H7 (cell line): ENCODE measurements at regions not wholly inside any gene's neighbourhood (a gene's known extent, or its start where the extent isn't known, plus 50 kb on each side); places are given as distances from the start of the nearest gene placed in this dataset.
A peak's percentile ranks its signal among the peaks of the same experiment; 100 is the strongest.
"Not testable (repeated sequence)": the region's sequence is repeated elsewhere in the genome, so short reads cannot be mapped to it uniquely, and the experiment has no call there.

Experiments used
- DNase-seq: peaks from one replicate; pipeline ENCODE4 v3.0.0; 2012
- H3K27me3 ChIP-seq: 2 replicates; pipeline ENCODE4 v1.6.0; 2011; ENCODE audit warnings: mild to moderate bottlenecking, low read length; ENCODE audit not compliant: control insufficient read depth, insufficient read depth
- H3K36me3 ChIP-seq: replicated peaks from 2 replicates; pipeline ENCODE4 v1.5.1; 2011; ENCODE audit warnings: low read length; ENCODE audit not compliant: control insufficient read depth, insufficient read depth
- H3K4me3 ChIP-seq: 2 replicates; pipeline ENCODE4 v1.5.1; 2011; ENCODE audit warnings: low read depth, mild to moderate bottlenecking, control low read depth, low read length, moderate library complexity; ENCODE audit not compliant: insufficient read depth

GRCh38 chr18:57891707-57892391 is 88.7 kb upstream of the ATP8B1 start:
- Histone ChIP-seq H3K27me3 (no peaks in the 10 kb centered on the region), H3K36me3 (no peaks in the 10 kb centered on the region), H3K4me3 (no peak overlapping the region)
- DNase-seq, result no peak

GRCh38 chr18:57890266-57890665 is 87.2 kb upstream of the ATP8B1 start:
- no peaks in the 10 kb centered on the region for H3K36me3 ChIP-seq
- H3K4me3 ChIP-seq, result no peak overlapping the region
- DNase-seq, result no peak
- no peaks in the 10 kb centered on the region for H3K27me3 ChIP-seq

- no peaks in the 10 kb centered on the region for H3K27me3 ChIP-seq
- H3K36me3 ChIP-seq, result no peaks in the 10 kb centered on the region
- H3K4me3 ChIP-seq, result no peak overlapping the region
- DNase-seq, result no peak
These were observed 86.7 kb upstream of the ATP8B1 start for GRCh38 chr18:57889841-57890240.

- Histone ChIP-seq H3K27me3 (no peaks in the 10 kb centered on the region), H3K36me3 (no peaks in the 10 kb centered on the region), H3K4me3 (no peak overlapping the region)
- no peak for DNase-seq
These were observed 84.6 kb upstream of the ATP8B1 start for GRCh38 chr18:57887543-57888383.

GRCh38 chr18:57885931-57886330 is 82.8 kb upstream of the ATP8B1 start:
- Histone ChIP-seq H3K27me3 (no peaks in the 10 kb centered on the region), H3K4me3 (no peak overlapping the region), H3K36me3 (no peaks in the 10 kb centered on the region)
- no peak for DNase-seq

GRCh38 chr18:57882465-57882864 is 79.3 kb upstream of the ATP8B1 start:
- Histone ChIP-seq H3K27me3 (no peaks in the 10 kb centered on the region), H3K4me3 (no peak overlapping the region), H3K36me3 (no peaks in the 10 kb centered on the region)
- DNase-seq, result no peak

GRCh38 chr18:57881818-57882413 is 78.8 kb upstream of the ATP8B1 start:
- Histone ChIP-seq H3K27me3 (no peaks in the 10 kb centered on the region), H3K36me3 (no peaks in the 10 kb centered on the region), H3K4me3 (no peak overlapping the region)
- peak; percentile 39 for DNase-seq

- not testable (repeated sequence) for H3K4me3 ChIP-seq, H3K27me3 ChIP-seq, DNase-seq, H3K36me3 ChIP-seq
These were observed 76.8 kb upstream of the ATP8B1 start for GRCh38 chr18:57879924-57880323.

GRCh38 chr18:57869221-57869620 is 66.1 kb upstream of the ATP8B1 start:
- H3K36me3 ChIP-seq, result no peaks in the 10 kb centered on the region

GRCh38 chr18:57866355-57866754 is 63.2 kb upstream of the ATP8B1 start:
- no peaks in the 10 kb centered on the region for H3K27me3 ChIP-seq
- H3K4me3 ChIP-seq, result no peak overlapping the region
- no peaks in the 10 kb centered on the region for H3K36me3 ChIP-seq
- no peak for DNase-seq

More at GRCh38 chr18:57869221-57869620, 66.1 kb upstream of the ATP8B1 start:
- no peak for DNase-seq
- Histone ChIP-seq H3K4me3 (no peak overlapping the region), H3K27me3 (no peaks in the 10 kb centered on the region)

GRCh38 chr18:57864615-57865121 is 61.6 kb upstream of the ATP8B1 start:
- DNase-seq, result no peak
- H3K36me3 ChIP-seq, result no peaks in the 10 kb centered on the region
- no peak overlapping the region for H3K4me3 ChIP-seq
- H3K27me3 ChIP-seq, result no peaks in the 10 kb centered on the region; the same call in 1 of the 2 replicates

- H3K27me3 ChIP-seq, result no peaks in the 10 kb centered on the region; the same call in 1 of the 2 replicates
- H3K4me3 ChIP-seq, result no peak overlapping the region
- DNase-seq, result no peak
- no peaks in the 10 kb centered on the region for H3K36me3 ChIP-seq
These were observed 60.6 kb upstream of the ATP8B1 start for GRCh38 chr18:57863706-57864105.

GRCh38 chr18:57859314-57859713 is 56.2 kb upstream of the ATP8B1 start:
- peak; percentile 30 for DNase-seq
- Histone ChIP-seq H3K4me3 (no peak overlapping the region), H3K36me3 (no peaks in the 10 kb centered on the region), H3K27me3 (no peaks in the 10 kb centered on the region; the same call in 1 of the 2 replicates)

GRCh38 chr18:57856557-57857280 is 53.6 kb upstream of the ATP8B1 start:
- H3K4me3 ChIP-seq, result no peak overlapping the region
- no peaks in the 10 kb centered on the region; the same call in 1 of the 2 replicates for H3K27me3 ChIP-seq
- H3K36me3 ChIP-seq, result no peaks in the 10 kb centered on the region
- DNase-seq, result no peak
